Naive thymus-derived CD8-positive, alpha-beta T cell (primary cell): ENCODE measurements at regions not wholly inside any gene's neighbourhood (a gene's known extent, or its start where the extent isn't known, plus 50 kb on each side); places are given as distances from the start of the nearest gene placed in this dataset.
"Not testable (repeated sequence)": the region's sequence is repeated elsewhere in the genome, so short reads cannot be mapped to it uniquely, and the experiment has no call there.

Experiments
- ATAC-seq, 2 donors: fragments of 150-1000 bp; cut with Tn5 transposase in 1 of 2; sonication (Bioruptor Pico), chemical (Tn5 transposase) in 1 of 2; 1 replicate in 1 of 2; 2 replicates in 1 of 2; pipeline ENCODE4 v1.10.0; 2021; ENCODE audit warnings: mild to moderate bottlenecking in 2 of 2, moderate library complexity in 2 of 2
- POLR2A ChIA-PET: fragments of 350-600 bp; sonication (Branson Sonifier 250); formaldehyde crosslinking; loops from one replicate; lab custom pipeline; 2021; ENCODE audit warnings: antibody characterized with exemption; lab: Charles Lee
- DNase-seq, 10 donors: peaks; one replicate each; pipeline versions ENCODE4 v3.0.0 to v3.0.0-alpha.2; 2020 to 2022
- H3K27ac Mint-ChIP-seq, 10 donors: one replicate each; pipeline ENCODE4 v1.8.0; 2020 to 2022; ENCODE audit warnings: mild to moderate bottlenecking in 10 of 10, mixed read lengths in 10 of 10, moderate library complexity in 4 of 10, inconsistent platforms in 1 of 10
- H3K27me3 Mint-ChIP-seq, 5 donors: one replicate each; pipeline ENCODE4 v1.8.0; 2021 to 2022; ENCODE audit warnings: mixed read lengths in 5 of 5
- H3K36me3 Mint-ChIP-seq, 3 donors: one replicate each; pipeline ENCODE4 v1.8.0; 2020 to 2022; ENCODE audit warnings: mixed read lengths in 3 of 3, mild to moderate bottlenecking in 2 of 3, inconsistent platforms in 1 of 3
- H3K4me1 Mint-ChIP-seq, 4 donors: one replicate each; pipeline ENCODE4 v1.8.0; 2021 to 2022; ENCODE audit warnings: mixed read lengths in 4 of 4
- H3K4me3 Mint-ChIP-seq, 10 donors: one replicate each; pipeline ENCODE4 v1.8.0; 2020 to 2022; ENCODE audit warnings: mild to moderate bottlenecking in 10 of 10, mixed read lengths in 10 of 10, moderate library complexity in 6 of 10, inconsistent platforms in 1 of 10
- H3K9me3 Mint-ChIP-seq, 9 donors: one replicate each; pipeline ENCODE4 v1.8.0; 2020 to 2022; ENCODE audit warnings: mixed read lengths in 9 of 9, mild to moderate bottlenecking in 3 of 9, inconsistent platforms in 1 of 9, moderate library complexity in 1 of 9

GRCh38 chr2:208671284-208671683, 264.7 kb downstream of the PTH2R start:
- DNase-seq: no peak
- H3K4me1 Mint-ChIP-seq: no peaks in the 10 kb centered on the region

DNA sequence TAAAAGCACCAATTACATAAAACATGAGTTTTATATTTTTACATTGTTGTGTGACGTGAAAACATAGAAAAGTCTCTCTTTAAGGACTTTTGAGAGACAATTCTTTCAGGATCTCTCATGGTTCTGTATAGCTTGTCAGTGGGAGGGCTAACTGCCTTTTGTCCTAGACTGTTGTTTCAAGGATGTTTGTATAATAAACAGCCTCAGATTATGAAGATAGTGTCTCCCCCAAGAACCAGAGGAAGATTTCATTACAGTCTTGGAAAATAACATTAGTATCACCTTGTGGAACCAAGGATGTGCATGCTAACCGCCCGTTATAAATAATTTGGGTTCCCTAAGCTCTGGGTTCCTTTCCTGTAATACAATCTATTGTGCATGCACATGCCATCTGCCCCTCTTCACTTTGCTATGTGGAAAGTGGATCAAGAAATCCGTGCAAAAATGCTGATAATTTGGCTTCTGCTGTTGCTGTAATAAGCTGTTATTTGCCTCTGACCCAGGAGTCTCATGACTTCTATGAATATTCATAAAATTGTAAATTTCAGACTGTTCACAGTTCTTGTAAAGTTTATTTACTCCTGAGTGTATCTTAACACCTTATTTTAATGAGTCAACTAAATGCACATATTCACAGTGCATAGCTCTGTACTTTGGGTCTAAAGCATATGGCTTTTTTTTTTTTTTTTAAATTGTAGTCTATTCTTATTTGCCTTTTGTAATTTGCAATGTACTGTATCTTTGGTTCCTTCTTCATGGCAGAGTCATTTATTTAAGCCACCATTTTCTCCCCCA, 265.5 kb downstream of the PTH2R start:
- no peak overlapping the region for H3K4me3 Mint-ChIP-seq
- no peak overlapping the region for H3K27ac Mint-ChIP-seq
- H3K27me3 Mint-ChIP-seq: no peaks in the 10 kb centered on the region
- no peak for DNase-seq
- H3K4me1 Mint-ChIP-seq: no peaks in the 10 kb centered on the region
- POLR2A ChIA-PET: no interaction called here
- no peak for ATAC-seq
- peaks cover 0 to 6% (median under 1%) of the 10 kb centered on the region in 9 donors for H3K9me3 Mint-ChIP-seq
- no peaks in the 10 kb centered on the region for H3K36me3 Mint-ChIP-seq

More at GRCh38 chr2:208671284-208671683, 264.7 kb downstream of the PTH2R start:
- Mint-ChIP-seq H3K36me3 (no peaks in the 10 kb centered on the region), H3K27ac (no peak overlapping the region), H3K4me3 (no peak overlapping the region), H3K27me3 (no peaks in the 10 kb centered on the region), H3K9me3 (peaks cover 0 to 3% (median under 1%) of the 10 kb centered on the region in 9 donors)
- POLR2A ChIA-PET: no interaction called here
- ATAC-seq: no peak

GRCh38 chr2:208673631-208674030, 267.0 kb downstream of the PTH2R start:
- Mint-ChIP-seq H3K4me3 (no peak overlapping the region), H3K36me3 (no peaks in the 10 kb centered on the region), H3K27ac (no peak overlapping the region), H3K9me3 (peaks cover 0 to 10% (median 0%) of the 10 kb centered on the region in 9 donors), H3K4me1 (no peaks in the 10 kb centered on the region), H3K27me3 (no peaks in the 10 kb centered on the region)
- no peak for ATAC-seq
- POLR2A ChIA-PET: no interaction called here
- DNase-seq: no peak

DNA sequence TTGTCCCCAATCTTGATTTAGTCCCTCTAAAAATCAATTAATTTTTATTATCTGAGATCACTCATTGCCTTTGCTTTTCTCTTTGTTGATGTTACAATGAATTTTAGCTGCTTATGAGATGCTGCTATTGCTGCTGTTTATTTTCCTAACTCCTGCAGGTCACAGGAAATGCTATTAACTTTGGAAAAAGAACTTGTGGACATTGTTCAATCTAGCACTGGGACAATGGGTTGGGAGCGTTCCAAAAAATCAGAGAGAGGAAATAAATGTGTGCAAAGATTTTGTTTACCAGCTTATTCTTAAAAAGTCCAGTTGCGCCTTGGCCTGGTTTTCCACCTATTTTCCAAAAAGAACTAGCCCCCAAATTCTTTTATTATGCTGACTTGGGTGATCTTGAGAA, 268.3 kb downstream of the PTH2R start:
- DNase-seq (no peak), ATAC-seq (no peak)
- Mint-ChIP-seq H3K4me3 (no peak overlapping the region), H3K27me3 (no peaks in the 10 kb centered on the region), H3K9me3 (peaks cover 0 to 23% (median 4%) of the 10 kb centered on the region in 9 donors), H3K27ac (no peak overlapping the region), H3K36me3 (no peaks in the 10 kb centered on the region), H3K4me1 (no peaks in the 10 kb centered on the region)
- POLR2A ChIA-PET: no interaction called here

DNA sequence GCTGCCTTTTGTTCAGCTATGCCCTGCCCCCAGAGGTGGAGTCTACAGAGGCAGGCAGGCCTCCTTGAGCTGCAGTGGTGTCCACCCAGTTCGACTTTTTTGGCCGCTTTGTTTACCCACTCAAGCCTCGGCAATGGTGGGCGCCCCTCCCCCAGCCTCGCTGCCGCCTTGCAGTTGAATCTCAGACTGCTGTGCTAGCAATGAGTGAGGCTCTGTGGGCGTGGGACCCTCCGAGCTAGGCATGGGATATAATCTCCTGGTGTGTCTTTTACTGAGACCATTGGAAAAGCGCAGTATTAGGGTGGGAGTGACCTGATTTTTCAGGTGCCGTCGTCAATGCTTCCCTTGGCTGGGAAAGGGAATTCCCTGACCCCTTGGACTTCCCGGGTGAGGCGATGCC, 279.3 kb downstream of the PTH2R start:
- ATAC-seq, H3K27me3 Mint-ChIP-seq, H3K27ac Mint-ChIP-seq, H3K4me3 Mint-ChIP-seq, H3K36me3 Mint-ChIP-seq, H3K4me1 Mint-ChIP-seq, POLR2A ChIA-PET, DNase-seq: not testable (repeated sequence)
- peaks cover 5 to 32% (median 16%) of the 10 kb centered on the region in 9 donors for H3K9me3 Mint-ChIP-seq

GRCh38 chr2:208686665-208687064, 280.1 kb downstream of the PTH2R start:
- DNase-seq (no peak), ATAC-seq (no peak)
- Mint-ChIP-seq H3K4me3 (no peak overlapping the region), H3K9me3 (peaks cover 5 to 38% (median 14%) of the 10 kb centered on the region in 9 donors), H3K36me3 (no peaks in the 10 kb centered on the region), H3K27me3 (peaks cover 0 to 5% (median 0%) of the 10 kb centered on the region in 5 donors), H3K4me1 (no peaks in the 10 kb centered on the region), H3K27ac (no peak overlapping the region)
- POLR2A ChIA-PET: no interaction called here

GRCh38 chr2:208687720-208688119, 281.1 kb downstream of the PTH2R start:
- H3K4me1 Mint-ChIP-seq, H3K4me3 Mint-ChIP-seq, H3K27ac Mint-ChIP-seq, H3K27me3 Mint-ChIP-seq, ATAC-seq, DNase-seq, POLR2A ChIA-PET, H3K36me3 Mint-ChIP-seq: not testable (repeated sequence)
- H3K9me3 Mint-ChIP-seq: peaks cover 4 to 41% (median 9%) of the 10 kb centered on the region in 9 donors

GRCh38 chr2:208698114-208698513, 291.5 kb downstream of the PTH2R start:
- no peak overlapping the region for H3K4me3 Mint-ChIP-seq
- H3K27ac Mint-ChIP-seq: no peak overlapping the region
- peaks cover 0 to 1% (median 0%) of the 10 kb centered on the region in 5 donors for H3K27me3 Mint-ChIP-seq
- ATAC-seq (no peak), DNase-seq (no peak)
- H3K9me3 Mint-ChIP-seq: peaks cover 0 to 4% (median 1%) of the 10 kb centered on the region in 9 donors
- H3K36me3 Mint-ChIP-seq: no peaks in the 10 kb centered on the region
- H3K4me1 Mint-ChIP-seq: no peaks in the 10 kb centered on the region
- POLR2A ChIA-PET: no interaction called here

DNA sequence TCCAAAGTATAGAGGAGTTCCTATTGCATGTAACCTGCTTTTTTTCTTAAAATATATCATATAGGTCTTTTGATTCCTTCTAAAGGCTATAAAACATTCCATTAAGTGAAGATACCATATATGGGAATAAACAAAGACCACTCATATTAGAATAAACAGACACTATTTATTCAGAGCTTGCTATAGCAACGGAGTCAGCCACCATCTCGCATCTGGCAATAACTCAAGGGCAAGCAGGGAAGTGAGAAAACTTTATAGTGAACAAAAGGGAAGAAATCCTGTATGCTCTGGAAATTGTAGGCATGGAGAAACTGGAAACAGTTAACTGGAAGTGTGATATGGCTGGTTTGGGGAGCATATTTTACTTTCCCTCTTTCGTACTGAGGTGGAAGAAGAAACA, 301.9 kb downstream of the PTH2R start:
- no peaks in the 10 kb centered on the region for H3K36me3 Mint-ChIP-seq
- POLR2A ChIA-PET: no interaction called here
- ATAC-seq (no peak), DNase-seq (no peak)
- H3K27ac Mint-ChIP-seq: no peak overlapping the region
- peaks cover 0 to 9% (median 0%) of the 10 kb centered on the region in 9 donors for H3K9me3 Mint-ChIP-seq
- no peaks in the 10 kb centered on the region for H3K4me1 Mint-ChIP-seq
- H3K27me3 Mint-ChIP-seq: no peaks in the 10 kb centered on the region
- no peak overlapping the region for H3K4me3 Mint-ChIP-seq

- no peak overlapping the region for H3K27ac Mint-ChIP-seq
- peaks cover 0 to 2% (median 0%) of the 10 kb centered on the region in 9 donors for H3K9me3 Mint-ChIP-seq
- DNase-seq: no peak
- H3K36me3 Mint-ChIP-seq: no peaks in the 10 kb centered on the region
- H3K4me1 Mint-ChIP-seq: no peaks in the 10 kb centered on the region
- no peak for ATAC-seq
- H3K4me3 Mint-ChIP-seq: no peak overlapping the region
- POLR2A ChIA-PET: no interaction called here
- no peaks in the 10 kb centered on the region for H3K27me3 Mint-ChIP-seq
Measured at GRCh38 chr2:208711598-208711997, 305.0 kb downstream of the PTH2R start.

GRCh38 chr2:208713066-208713745, 306.6 kb downstream of the PTH2R start:
- no peak overlapping the region for H3K27ac Mint-ChIP-seq

DNA sequence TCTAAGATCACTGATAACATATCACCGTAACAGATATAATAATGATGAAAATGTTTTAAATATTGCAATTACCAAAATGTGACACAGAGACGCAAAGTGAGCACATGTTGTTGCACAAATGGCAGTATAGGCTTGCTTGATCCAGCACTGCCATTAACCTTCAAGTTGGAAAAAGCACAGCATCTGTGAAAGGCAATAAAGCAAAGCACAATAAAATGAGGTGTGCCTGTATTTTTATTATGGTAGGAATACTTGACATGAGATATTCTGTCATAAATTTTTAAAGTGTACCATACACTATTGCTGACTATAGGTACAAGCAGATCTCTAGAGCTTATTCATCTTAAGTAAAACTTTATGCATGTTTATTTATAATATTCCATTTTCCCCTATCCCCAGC, 312.2 kb downstream of the PTH2R start:
- H3K9me3 Mint-ChIP-seq: peaks cover 0 to 2% (median 0%) of the 10 kb centered on the region in 9 donors
- no peaks in the 10 kb centered on the region for H3K36me3 Mint-ChIP-seq
- no peak overlapping the region for H3K27ac Mint-ChIP-seq
- DNase-seq (no peak), ATAC-seq (no peak)
- no peaks in the 10 kb centered on the region for H3K4me1 Mint-ChIP-seq
- H3K4me3 Mint-ChIP-seq: no peak overlapping the region
- POLR2A ChIA-PET: no interaction called here
- H3K27me3 Mint-ChIP-seq: no peaks in the 10 kb centered on the region

More at GRCh38 chr2:208713066-208713745, 306.6 kb downstream of the PTH2R start:
- Mint-ChIP-seq H3K4me1 (no peaks in the 10 kb centered on the region), H3K4me3 (no peak overlapping the region), H3K27me3 (no peaks in the 10 kb centered on the region), H3K36me3 (no peaks in the 10 kb centered on the region), H3K9me3 (peaks cover 0 to 2% (median 0%) of the 10 kb centered on the region in 9 donors)
- no peak for ATAC-seq
- DNase-seq: no peak
- POLR2A ChIA-PET: no interaction called here

DNA sequence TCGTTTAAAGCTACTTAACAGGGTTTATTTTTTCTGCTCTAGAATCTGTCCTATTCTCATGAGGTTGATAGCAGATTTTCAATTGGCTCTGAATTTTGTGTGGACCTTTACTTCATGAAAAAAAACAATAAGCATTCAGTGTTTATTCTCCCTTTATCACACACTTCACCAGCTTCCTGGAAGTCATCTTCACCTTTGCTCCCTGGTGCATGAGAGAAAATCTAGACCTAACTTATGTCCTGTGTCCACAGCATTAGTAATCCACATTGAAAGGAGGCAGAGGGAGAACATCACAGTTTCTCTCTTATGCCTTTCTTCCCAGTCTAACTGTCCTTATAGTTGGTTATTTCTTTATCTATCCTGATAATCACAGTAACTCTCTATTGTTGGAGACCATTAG, 316.1 kb downstream of the PTH2R start:
- Mint-ChIP-seq H3K27me3 (no peaks in the 10 kb centered on the region), H3K4me1 (no peaks in the 10 kb centered on the region), H3K9me3 (peaks cover 0 to 7% (median 0%) of the 10 kb centered on the region in 9 donors), H3K36me3 (no peaks in the 10 kb centered on the region), H3K27ac (no peak overlapping the region), H3K4me3 (no peak overlapping the region)
- POLR2A ChIA-PET: no interaction called here
- no peak for DNase-seq
- no peak for ATAC-seq
